ENCODE measurements at regions not wholly inside any gene's neighbourhood (a gene's known extent, or its start where the extent isn't known, plus 50 kb on each side); places are given as distances from the start of the nearest gene placed in this dataset.
"Not testable (repeated sequence)": the region's sequence is repeated elsewhere in the genome, so short reads cannot be mapped to it uniquely, and the experiment has no call there.

- in situ Hi-C loops (cut with MboI; ENCODE audit: low sequenced_read_pairs): no loop called here
Observed at GRCh38 chr1:198809247-198809646, 170.4 kb downstream of the PTPRC start.

DNA sequence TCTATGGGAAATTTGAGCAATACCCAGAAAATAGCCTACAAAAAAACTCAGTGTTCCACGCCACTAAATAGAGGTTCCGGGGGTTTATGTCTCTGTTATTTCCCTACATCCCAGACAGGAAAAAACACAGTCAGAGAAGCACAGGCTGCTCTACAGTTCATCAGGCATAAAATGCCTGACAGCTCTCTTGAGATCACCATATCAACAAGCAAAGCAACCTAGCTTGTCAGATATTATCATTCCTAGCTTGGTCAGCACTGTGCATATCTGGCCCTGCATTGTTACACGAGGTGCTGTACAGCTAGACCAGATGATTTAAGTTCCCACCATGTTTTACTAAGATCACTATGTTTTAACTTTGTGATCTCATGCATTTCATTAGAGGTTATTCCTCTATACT lies 172.6 kb downstream of the PTPRC start:
- in situ Hi-C loops (cut with MboI; ENCODE audit: low sequenced_read_pairs): no loop called here

GRCh38 chr1:198823626-198824025 lies 184.8 kb downstream of the PTPRC start:
- in situ Hi-C loops (cut with MboI; ENCODE audit: low sequenced_read_pairs): no loop called here

DNA sequence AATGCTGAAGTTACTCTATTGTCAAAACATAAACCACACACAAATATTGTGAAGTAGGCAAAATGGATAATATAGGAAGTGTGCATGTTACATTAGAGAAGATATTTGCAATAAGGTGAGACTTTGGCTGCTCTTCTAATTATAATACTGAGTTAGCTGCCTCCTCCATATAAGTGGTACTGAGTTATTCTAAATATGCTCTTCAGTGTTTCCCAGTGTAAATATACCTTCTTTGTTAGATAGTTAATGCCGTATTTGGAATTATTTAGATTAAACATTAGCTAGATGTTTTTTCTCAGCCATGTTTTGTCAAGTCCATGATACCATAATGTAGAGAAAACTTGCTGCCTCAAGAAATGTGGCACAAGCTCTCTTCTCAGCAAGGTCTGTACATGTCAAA lies 186.4 kb downstream of the PTPRC start:
- in situ Hi-C loops (cut with MboI; ENCODE audit: low sequenced_read_pairs): no loop called here

DNA sequence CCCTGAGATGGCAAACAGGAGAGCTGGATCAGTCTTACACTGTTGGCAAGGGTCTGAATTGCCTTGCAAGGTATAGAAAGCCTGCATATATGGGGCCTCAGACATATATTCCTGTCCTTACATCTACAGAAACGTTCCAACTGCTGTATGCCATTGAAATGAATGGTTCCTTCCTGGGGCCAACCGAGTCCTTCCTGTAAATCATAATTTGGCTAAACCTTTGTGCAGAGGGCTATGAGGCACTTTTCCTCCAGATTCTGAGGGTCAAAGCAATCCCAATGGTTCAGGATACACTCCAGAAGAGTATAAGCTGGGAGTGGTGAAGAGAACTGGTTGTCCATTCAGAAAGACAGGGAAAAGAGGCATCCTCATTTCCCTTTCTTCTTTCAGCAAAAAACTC lies 190.5 kb downstream of the PTPRC start:
- in situ Hi-C loops (cut with MboI; ENCODE audit: low sequenced_read_pairs): no loop called here

GRCh38 chr1:198829944-198830343 lies 191.1 kb downstream of the PTPRC start:
- in situ Hi-C loops (cut with MboI; ENCODE audit: low sequenced_read_pairs): no loop called here

DNA sequence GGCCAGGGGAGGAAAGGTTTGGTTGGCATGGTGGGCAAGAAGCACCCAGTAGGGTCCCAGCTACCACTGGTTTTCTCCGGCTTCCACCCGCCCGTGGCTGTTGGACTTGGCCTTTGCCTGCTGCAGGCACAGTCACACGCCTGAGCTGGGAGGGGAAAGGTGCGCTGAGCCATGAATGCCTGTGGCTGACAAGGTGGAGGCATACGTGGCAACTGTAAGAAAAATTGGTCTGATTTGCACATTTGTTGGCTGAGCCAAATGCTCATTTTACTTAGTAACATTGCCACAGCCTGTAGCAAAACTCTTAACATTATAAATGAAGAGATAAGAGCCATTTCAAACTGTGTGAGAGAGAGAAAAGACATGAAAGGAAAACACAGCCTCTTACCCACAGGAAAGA lies 191.6 kb downstream of the PTPRC start:
- in situ Hi-C loops (cut with MboI; ENCODE audit: low sequenced_read_pairs): no loop called here

GRCh38 chr1:198833706-198834503 lies 195.1 kb downstream of the PTPRC start:
- in situ Hi-C loops (cut with MboI; ENCODE audit: low sequenced_read_pairs): no loop called here

GRCh38 chr1:198837278-198838021 lies 198.6 kb downstream of the PTPRC start:
- in situ Hi-C loops (cut with MboI; ENCODE audit: low sequenced_read_pairs): no loop called here

DNA sequence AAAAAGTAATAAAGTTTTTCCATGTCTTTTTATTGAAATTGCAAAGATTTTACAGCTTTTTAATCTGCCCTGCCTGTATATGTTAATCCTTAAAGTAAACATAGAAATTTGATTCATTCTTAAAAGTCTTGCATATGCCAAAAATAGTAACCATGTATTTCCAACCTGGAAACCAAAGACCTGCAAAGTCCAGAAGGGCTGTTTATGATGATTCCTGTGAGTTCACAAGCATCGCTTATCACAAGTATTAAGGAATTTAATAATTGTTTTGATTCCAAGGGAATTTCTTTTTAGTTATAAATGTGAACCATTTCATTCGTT lies 199.1 kb downstream of the PTPRC start:
- in situ Hi-C loops (cut with MboI; ENCODE audit: low sequenced_read_pairs): no loop called here

DNA sequence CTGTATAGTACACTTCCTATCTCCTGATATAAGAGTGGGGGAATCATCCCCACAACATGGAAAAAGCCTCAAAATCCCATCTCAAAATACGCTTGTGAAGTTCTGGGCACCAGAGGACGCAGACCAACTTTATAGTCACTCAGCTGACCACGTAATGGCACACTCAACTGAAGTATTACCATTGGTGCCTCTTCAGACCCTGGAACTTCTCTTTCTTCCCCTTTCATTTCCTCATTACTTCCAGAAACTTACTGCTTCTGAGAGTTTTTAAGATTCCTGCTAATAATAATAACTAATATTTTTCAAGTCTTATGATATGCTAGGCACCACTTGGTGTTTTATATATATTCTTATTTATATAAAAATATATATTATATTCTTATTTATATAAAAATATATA lies 202.6 kb downstream of the PTPRC start:
- in situ Hi-C loops (cut with MboI; ENCODE audit: low sequenced_read_pairs): no loop called here

- in situ Hi-C loops (cut with MboI; ENCODE audit: low sequenced_read_pairs): no loop called here
Observed at GRCh38 chr1:198842686-198843085, 203.8 kb downstream of the PTPRC start.

DNA sequence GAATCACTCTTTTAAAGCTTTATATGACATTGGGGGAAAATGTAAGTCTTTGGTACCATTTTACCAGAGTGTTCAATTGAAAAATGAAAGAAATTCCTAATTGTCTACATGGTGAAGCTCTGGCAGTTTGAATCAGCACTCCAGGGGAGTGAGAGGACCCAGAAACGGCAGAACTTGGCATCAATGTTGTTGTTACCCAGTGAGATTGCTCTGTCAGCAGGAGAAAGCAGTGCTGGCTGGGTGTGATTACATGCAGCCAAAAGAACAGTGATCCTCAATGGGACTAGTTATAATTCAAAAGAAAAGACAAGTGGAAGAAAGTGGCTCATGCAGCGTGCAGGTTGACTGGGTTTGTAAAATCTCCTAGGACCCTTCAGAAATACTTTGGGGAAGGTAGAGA lies 206.4 kb downstream of the PTPRC start:
- in situ Hi-C loops (cut with MboI; ENCODE audit: low sequenced_read_pairs): no loop called here

- in situ Hi-C loops (cut with MboI; ENCODE audit: low sequenced_read_pairs): no loop called here
Observed at GRCh38 chr1:198845851-198846250, 207.0 kb downstream of the PTPRC start.

- in situ Hi-C loops (cut with MboI; ENCODE audit: low sequenced_read_pairs): no loop called here
Observed at GRCh38 chr1:198846556-198846955, 207.7 kb downstream of the PTPRC start.

DNA sequence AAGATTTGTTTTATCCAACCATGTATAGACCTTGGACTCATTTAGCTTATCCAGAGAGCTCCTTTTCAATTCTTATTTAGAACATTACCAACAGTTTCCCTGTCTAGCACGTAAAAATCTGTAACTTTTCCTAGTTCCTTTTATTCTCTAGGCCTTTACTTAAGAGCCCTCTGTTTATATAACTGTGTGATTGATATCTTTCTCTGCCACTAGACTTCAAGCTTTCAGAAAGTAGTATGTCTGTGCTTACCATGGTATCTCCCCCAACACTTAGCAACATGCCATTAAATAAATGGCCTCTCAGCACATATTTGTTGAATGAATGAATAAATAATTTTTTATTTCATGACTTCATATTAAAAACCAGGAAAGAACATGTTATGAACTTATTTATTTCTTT lies 209.4 kb downstream of the PTPRC start:
- in situ Hi-C loops (cut with MboI; ENCODE audit: low sequenced_read_pairs): no loop called here

DNA sequence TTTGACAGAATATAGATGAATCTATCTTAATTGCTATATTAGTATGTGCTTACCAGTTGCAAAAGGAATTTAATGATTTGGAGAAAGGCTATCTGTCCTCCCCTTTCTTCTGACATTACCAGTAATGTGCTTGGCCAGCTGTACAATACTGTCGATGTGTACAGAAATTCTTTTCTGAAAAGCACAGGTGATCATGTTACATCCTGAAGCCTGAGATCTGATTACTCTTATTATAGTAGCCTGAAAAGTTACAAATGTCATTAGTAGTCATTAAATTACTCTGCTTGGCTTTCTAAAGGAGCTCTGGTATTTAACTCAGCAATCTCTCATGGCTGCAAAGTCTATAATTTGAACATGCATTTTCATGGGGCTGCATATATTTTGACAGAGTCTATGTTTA lies 209.8 kb downstream of the PTPRC start:
- in situ Hi-C loops (cut with MboI; ENCODE audit: low sequenced_read_pairs): no loop called here

GRCh38 chr1:198849093-198849492 lies 210.3 kb downstream of the PTPRC start:
- in situ Hi-C loops (cut with MboI; ENCODE audit: low sequenced_read_pairs): no loop called here

DNA sequence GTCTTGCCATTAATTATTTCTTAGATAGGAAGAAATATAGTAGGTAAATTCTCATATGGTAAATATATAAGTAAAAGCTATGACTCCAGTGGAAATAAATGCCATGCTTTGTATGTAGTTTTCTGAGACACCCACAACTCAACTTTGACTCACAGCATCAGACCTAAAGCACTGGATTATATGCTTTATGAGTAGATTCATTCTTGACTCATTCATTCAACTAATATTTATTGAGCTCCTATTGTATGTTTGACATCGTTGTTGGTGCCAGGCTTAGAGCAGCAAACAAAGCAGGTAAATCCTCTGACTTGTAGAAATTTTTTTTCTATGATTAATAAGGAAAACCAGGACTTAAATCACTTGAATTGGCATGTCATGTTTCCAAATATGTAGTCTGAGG lies 211.4 kb downstream of the PTPRC start:
- in situ Hi-C loops (cut with MboI; ENCODE audit: low sequenced_read_pairs): no loop called here

DNA sequence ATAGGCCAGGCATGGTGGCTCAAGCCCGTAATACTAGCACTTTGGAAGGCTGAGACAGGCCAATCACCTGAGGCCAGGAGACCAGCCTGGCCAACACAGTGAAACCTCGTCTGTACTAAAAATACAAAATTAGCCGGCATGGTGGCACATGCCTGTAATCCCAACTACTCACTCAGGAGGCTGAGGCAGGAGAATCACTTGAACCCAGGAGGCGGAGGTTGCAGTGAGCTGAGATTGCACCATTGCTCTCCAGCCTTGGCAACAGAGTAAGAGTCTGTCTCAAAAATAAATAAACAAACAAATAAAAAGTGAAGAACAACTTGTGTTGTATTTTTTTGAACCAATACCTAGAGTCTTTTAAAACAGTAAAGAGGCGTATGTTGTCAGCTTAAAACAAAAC lies 212.1 kb downstream of the PTPRC start:
- in situ Hi-C loops (cut with MboI; ENCODE audit: low sequenced_read_pairs): not testable (repeated sequence)

- in situ Hi-C loops (cut with MboI; ENCODE audit: low sequenced_read_pairs): no loop called here
Observed at GRCh38 chr1:198856601-198857000, 217.8 kb downstream of the PTPRC start.

GRCh38 chr1:198858033-198858432 lies 219.2 kb downstream of the PTPRC start:
- in situ Hi-C loops (cut with MboI; ENCODE audit: low sequenced_read_pairs): no loop called here

DNA sequence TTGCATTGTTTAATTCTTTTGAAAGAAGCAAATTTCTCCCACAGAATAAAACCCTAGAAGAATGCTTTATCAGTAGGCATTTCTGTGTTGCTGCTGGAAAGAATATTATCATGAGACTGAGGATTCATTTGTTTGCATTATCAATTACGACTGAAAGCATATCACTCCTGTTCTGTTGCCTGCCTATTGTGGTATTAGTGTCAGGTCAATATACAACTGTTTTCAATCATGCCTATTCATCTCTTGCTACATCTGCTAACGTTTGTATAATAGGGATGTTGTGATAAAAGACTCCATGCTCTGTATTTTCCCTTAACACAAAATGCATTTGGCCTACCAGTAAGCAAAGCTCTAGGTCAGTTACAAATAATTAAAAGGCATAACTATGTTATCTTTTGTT lies 221.5 kb downstream of the PTPRC start:
- in situ Hi-C loops (cut with MboI; ENCODE audit: low sequenced_read_pairs): no loop called here
